COR-L47 (cell line): ENCODE measurements at regions not wholly inside any gene's neighbourhood (a gene's known extent, or its start where the extent isn't known, plus 50 kb on each side); places are given as distances from the start of the nearest gene placed in this dataset.

Experiments
- DNase-seq: peaks from one replicate; lab custom pipeline; 2025; lab: John Stamatoyannopoulos, UW

- DNase-seq = no peak
These were observed 389.9 kb downstream of the PLPP3 start for GRCh38 chr1:56189454-56189853.

GRCh38 chr1:56188855-56189254 lies 390.5 kb downstream of the PLPP3 start:
- DNase-seq = no peak

GRCh38 chr1:56188221-56188620 lies 391.1 kb downstream of the PLPP3 start:
- no peak for DNase-seq

- no peak for DNase-seq
These were observed 392.0 kb downstream of the PLPP3 start for GRCh38 chr1:56187405-56187804.

GRCh38 chr1:56185493-56185892 lies 393.9 kb downstream of the PLPP3 start:
- DNase-seq = no peak

- no peak for DNase-seq
These were observed 396.2 kb downstream of the PLPP3 start for GRCh38 chr1:56183151-56183550.

GRCh38 chr1:56180520-56181190 lies 398.7 kb downstream of the PLPP3 start:
- no peak for DNase-seq

- no peak for DNase-seq
These were observed 399.8 kb downstream of the PLPP3 start for GRCh38 chr1:56179543-56179942.

- no peak for DNase-seq
These were observed 404.2 kb downstream of the PLPP3 start for GRCh38 chr1:56175211-56175610.

- no peak for DNase-seq
These were observed 405.0 kb downstream of the PLPP3 start for GRCh38 chr1:56174176-56174885.

- no peak for DNase-seq
These were observed 405.6 kb downstream of the PLPP3 start for GRCh38 chr1:56173736-56174135.

- DNase-seq = no peak
These were observed 407.7 kb downstream of the PLPP3 start for GRCh38 chr1:56171670-56172069.

GRCh38 chr1:56170784-56171320 lies 408.5 kb downstream of the PLPP3 start:
- no peak for DNase-seq

- no peak for DNase-seq
These were observed 409.5 kb downstream of the PLPP3 start for GRCh38 chr1:56169856-56170255.

GRCh38 chr1:56168176-56168575 lies 411.2 kb downstream of the PLPP3 start:
- DNase-seq = no peak

- DNase-seq = no peak
These were observed 411.8 kb downstream of the PLPP3 start for GRCh38 chr1:56167596-56167995.

- no peak for DNase-seq
These were observed 418.5 kb downstream of the PLPP3 start for GRCh38 chr1:56160773-56161315.

- no peak for DNase-seq
These were observed 422.1 kb downstream of the PLPP3 start for GRCh38 chr1:56156971-56157876.

- DNase-seq = no peak
These were observed 426.1 kb downstream of the PLPP3 start for GRCh38 chr1:56153276-56153675.

- DNase-seq = no peak
These were observed 426.7 kb downstream of the PLPP3 start for GRCh38 chr1:56152635-56153034.

- DNase-seq = no peak
These were observed 428.0 kb downstream of the PLPP3 start for GRCh38 chr1:56151402-56151801.
